Neural progenitor cell (in vitro differentiated cells): ENCODE measurements at regions not wholly inside any gene's neighbourhood (a gene's known extent, or its start where the extent isn't known, plus 50 kb on each side); places are given as distances from the start of the nearest gene placed in this dataset.

Experiments
- CTCF ChIP-seq: fragments of 200-600 bp; sonication (generic); IDR thresholded peaks from 2 replicates; pipeline ENCODE4 v1.5.1; 2017; ENCODE audit warnings: antibody characterized with exemption, mild to moderate bottlenecking
- EZH2 ChIP-seq: fragments of 200-600 bp; sonication (generic); IDR thresholded peaks from 2 replicates; pipeline ENCODE4 v1.6.1; 2017; ENCODE audit warnings: antibody characterized with exemption, mild to moderate bottlenecking, moderate library complexity

- TF ChIP-seq CTCF, result no peak
- TF ChIP-seq EZH2, result no peak
Measured at GRCh38 chr13:36571444-36571843, 102.4 kb upstream of the SERTM1 start.
